Astrocyte of the cerebellum (primary cell): ENCODE measurements at regions not wholly inside any gene's neighbourhood (a gene's known extent, or its start where the extent isn't known, plus 50 kb on each side); places are given as distances from the start of the nearest gene placed in this dataset.

Source experiments
- DNase-seq: peaks from one replicate; pipeline ENCODE4 v3.0.0-alpha.2; 2011; ENCODE audit warnings: low read depth
- H3K4me3 ChIP-seq: 2 replicates; pipeline ENCODE4 v1.5.1; 2011; ENCODE audit warnings: mild to moderate bottlenecking, low read depth, low read length, moderate library complexity
- in situ Hi-C: cut with HindIII; loops from 2 replicates; pipeline ENCODE4 v1.10.0; 2017; ENCODE audit warnings: low sequenced_read_pairs
- TF ChIP-seq, protein P1 (sequence below): IDR thresholded peaks from 2 replicates; pipeline ENCODE4 v1.5.1; 2012; ENCODE audit warnings: low read length, low read depth, moderate library complexity, mild to moderate bottlenecking; ENCODE audit errors: missing control alignments

DNA sequence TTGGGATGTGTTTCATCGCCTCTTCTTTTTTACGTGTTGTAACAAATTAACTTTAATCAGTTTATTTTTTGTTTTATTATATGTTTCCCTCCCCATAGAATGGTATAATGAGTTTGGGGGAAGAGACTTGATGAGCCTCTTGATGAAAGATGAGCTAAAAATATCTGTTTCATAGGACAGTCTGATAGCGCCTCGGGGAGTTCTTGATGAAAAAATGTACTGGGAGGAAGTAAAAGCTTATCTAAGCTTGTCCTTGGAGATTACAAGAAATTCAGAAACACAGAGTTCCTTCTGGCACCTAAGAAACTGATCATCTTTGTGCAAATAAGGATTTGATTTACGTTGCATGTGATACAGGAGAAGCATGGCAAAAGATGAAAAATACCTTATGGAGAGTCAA lies 350.2 kb upstream of the CDH8 start:
- in situ Hi-C loops = no loop called here
- no peak for DNase-seq
- no peak overlapping the region for H3K4me3 ChIP-seq
- TF ChIP-seq, protein P1, sequence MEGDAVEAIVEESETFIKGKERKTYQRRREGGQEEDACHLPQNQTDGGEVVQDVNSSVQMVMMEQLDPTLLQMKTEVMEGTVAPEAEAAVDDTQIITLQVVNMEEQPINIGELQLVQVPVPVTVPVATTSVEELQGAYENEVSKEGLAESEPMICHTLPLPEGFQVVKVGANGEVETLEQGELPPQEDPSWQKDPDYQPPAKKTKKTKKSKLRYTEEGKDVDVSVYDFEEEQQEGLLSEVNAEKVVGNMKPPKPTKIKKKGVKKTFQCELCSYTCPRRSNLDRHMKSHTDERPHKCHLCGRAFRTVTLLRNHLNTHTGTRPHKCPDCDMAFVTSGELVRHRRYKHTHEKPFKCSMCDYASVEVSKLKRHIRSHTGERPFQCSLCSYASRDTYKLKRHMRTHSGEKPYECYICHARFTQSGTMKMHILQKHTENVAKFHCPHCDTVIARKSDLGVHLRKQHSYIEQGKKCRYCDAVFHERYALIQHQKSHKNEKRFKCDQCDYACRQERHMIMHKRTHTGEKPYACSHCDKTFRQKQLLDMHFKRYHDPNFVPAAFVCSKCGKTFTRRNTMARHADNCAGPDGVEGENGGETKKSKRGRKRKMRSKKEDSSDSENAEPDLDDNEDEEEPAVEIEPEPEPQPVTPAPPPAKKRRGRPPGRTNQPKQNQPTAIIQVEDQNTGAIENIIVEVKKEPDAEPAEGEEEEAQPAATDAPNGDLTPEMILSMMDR = no peak

DNA sequence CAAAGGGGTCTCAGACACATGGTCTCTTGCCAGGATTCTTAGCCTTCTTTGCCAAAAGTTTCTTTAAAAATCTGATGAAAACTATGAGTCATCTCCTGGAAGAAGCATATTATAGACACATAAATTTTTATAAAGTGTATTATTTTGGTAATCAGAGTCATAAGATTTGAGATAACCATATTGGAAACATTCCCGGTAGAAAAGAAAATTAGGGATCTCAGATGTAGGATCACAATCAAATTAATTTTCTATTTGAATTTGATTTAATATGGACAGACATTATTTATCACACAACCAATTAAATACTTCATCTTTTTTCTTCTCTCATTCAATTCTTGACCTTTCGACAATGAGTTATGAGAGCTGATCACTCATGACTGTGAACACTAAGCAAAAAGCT lies 347.7 kb upstream of the CDH8 start:
- TF ChIP-seq, protein P1 = no peak
- in situ Hi-C loops = no loop called here
- H3K4me3 ChIP-seq = no peak overlapping the region
- no peak for DNase-seq

DNA sequence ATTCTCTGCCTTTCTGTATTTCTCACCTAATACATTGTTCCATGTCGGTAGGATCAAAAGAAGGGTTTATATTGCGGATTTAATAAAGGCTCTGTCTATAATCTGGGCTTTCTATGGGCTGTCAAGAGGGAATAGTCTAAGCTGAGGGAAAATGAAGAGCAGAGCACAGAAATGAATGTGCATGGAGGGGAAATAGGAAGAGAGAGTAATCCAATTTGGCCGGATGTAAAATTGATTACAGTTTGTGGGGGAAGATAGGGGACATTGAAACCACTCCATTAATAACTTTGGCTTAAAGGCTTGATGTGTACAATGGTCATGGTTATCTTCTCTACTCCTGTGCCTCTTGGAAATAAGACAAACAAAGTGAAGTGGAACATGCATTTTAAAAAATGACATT lies 334.2 kb upstream of the CDH8 start:
- in situ Hi-C loops = no loop called here
- DNase-seq = no peak
- TF ChIP-seq, protein P1 = no peak
- no peak overlapping the region for H3K4me3 ChIP-seq

DNA sequence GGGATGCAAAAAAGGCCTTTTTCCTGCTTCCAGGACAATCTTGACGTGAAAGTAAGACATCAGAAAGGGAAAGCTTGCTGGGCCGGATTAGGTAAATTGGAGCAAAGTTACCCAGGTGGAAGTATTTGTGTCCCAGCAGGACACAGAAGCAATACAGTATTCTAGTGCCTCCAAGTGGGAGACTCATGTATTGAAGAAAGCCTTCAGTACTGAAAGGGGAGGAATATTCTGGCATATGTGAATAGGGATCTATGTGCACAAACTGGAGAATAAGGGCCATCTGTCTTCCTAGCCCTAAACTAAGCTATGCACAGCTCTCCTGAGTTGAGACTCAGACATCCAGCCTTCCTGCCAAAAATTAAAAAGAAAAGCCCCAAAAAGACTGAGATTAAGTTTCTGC lies 327.3 kb upstream of the CDH8 start:
- in situ Hi-C loops = no loop called here
- TF ChIP-seq, protein P1 = no peak
- DNase-seq = no peak

DNA sequence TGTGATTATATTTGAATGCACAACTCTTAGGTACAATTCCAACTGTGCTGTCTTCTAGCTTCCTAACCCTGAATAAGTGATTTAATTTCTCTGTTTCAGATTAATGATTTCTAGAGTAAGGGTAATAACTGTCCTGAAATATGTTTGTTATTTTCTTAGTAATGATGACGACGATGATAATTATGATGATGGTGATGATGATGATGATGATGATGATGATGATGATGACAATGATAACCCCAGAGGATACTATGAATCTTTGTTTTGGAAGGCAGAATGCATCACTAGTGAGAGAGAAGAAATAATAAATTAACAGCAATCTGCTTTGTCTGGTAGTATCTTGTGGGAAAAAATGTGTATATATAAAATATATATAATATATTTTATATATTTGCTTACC lies 317.1 kb upstream of the CDH8 start:
- TF ChIP-seq, protein P1 = no peak
- H3K4me3 ChIP-seq = no peak overlapping the region
- no peak for DNase-seq
- in situ Hi-C loops = no loop called here

More for the DNA sequence above, 327.3 kb upstream of the CDH8 start:
- H3K4me3 ChIP-seq = no peak overlapping the region

DNA sequence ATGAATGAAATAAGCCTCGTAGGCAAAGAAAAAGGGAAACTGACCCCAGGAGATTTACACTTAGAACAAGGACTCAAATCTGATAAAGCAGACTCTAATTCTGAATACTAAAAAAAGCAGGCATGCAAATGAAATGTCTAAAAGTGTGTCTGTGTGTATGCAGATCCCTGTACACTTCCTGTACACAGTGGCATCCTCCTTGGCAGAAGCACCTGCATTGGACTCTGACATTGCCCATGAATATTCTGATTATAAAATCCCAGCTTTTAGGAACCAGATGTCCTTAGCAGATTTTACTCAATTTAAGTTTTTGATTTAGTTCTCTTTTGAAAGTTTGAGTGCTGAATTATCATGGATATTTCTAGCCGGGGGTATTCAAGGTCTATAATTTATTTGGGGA lies 306.0 kb upstream of the CDH8 start:
- H3K4me3 ChIP-seq = no peak overlapping the region
- no peak for DNase-seq
- TF ChIP-seq, protein P1 = no peak
- in situ Hi-C loops = no loop called here

DNA sequence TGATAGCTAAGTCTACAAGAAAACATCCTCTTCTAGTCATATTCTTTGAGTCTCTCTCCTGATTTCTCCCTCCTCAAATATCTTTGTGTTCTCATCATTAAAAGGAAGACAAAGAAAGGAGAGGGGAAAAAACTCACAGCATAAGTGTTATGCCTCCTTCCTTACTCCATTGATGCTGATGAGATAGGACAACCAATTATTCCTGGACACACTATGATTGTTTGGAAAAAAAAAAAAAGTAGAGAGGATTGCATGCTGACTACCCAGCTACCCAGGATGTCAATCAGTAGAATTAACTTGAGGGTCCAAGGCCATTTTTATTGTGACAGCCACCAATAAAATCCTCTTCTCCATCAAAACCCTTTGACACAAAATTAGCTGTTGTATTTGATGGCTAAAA lies 299.1 kb upstream of the CDH8 start:
- DNase-seq = no peak
- TF ChIP-seq, protein P1 = no peak
- in situ Hi-C loops = no loop called here
- H3K4me3 ChIP-seq = no peak overlapping the region
